Liver (tissue), 8 donors: ENCODE measurements at regions not wholly inside any gene's neighbourhood (a gene's known extent, or its start where the extent isn't known, plus 50 kb on each side); places are given as distances from the start of the nearest gene placed in this dataset.

Experiments used
- DNase-seq: peaks from one replicate; pipeline ENCODE4 v3.0.0-alpha.2; 2017; ENCODE audit warnings: low spot score
- H3K27ac ChIP-seq, 2 donors: one replicate each; pipeline ENCODE4 v1.7.0; 2013; ENCODE audit warnings: inconsistent platforms in 2 of 2, low read length in 2 of 2, control low read depth in 1 of 2, low read depth in 1 of 2, mild to moderate bottlenecking in 1 of 2
- H3K27me3 ChIP-seq, 4 donors: one replicate each; pipeline versions ENCODE4 v1.6.1 to v1.7.0; 2013; ENCODE audit warnings: low read length in 3 of 4, inconsistent platforms in 1 of 4, mild to moderate bottlenecking in 1 of 4, moderate library complexity in 1 of 4; ENCODE audit not compliant: control insufficient read depth in 4 of 4, insufficient read depth in 4 of 4
- H3K36me3 ChIP-seq, 4 donors: one replicate each; pipeline versions ENCODE4 v1.6.1 to v1.7.0; 2013; ENCODE audit warnings: low read length in 3 of 4, mild to moderate bottlenecking in 3 of 4, low read depth in 1 of 4, moderate library complexity in 1 of 4; ENCODE audit not compliant: control insufficient read depth in 4 of 4, insufficient read depth in 3 of 4
- H3K4me1 ChIP-seq, 4 donors: one replicate each; pipeline versions ENCODE4 v1.6.1 to v1.7.0; 2013; ENCODE audit warnings: low read length in 3 of 4, mild to moderate bottlenecking in 3 of 4, moderate library complexity in 1 of 4; ENCODE audit not compliant: control insufficient read depth in 4 of 4, insufficient read depth in 4 of 4
- H3K4me3 ChIP-seq, 3 donors: one replicate each; pipeline versions ENCODE4 v1.6.1 to v1.7.0; 2013; ENCODE audit warnings: low read length in 3 of 3, control low read depth in 1 of 3, low read depth in 1 of 3, mild to moderate bottlenecking in 1 of 3
- H3K9ac ChIP-seq, 2 donors: one replicate each; pipeline ENCODE4 v1.7.0; 2013; ENCODE audit warnings: low read length in 2 of 2, mild to moderate bottlenecking in 2 of 2, moderate library complexity in 2 of 2, control low read depth in 1 of 2, low read depth in 1 of 2
- H3K9me3 ChIP-seq, 4 donors: one replicate each; pipeline versions ENCODE4 v1.6.1 to v1.7.0; 2013; ENCODE audit warnings: low read length in 3 of 4; ENCODE audit not compliant: control insufficient read depth in 4 of 4
- ATF3 ChIP-seq: IDR thresholded peaks from 2 replicates; pipeline ENCODE4 v1.6.1; 2016; ENCODE audit warnings: antibody characterized with exemption
- CTCF ChIP-seq: fragments of 150-350 bp; IDR thresholded peaks from 2 replicates; pipeline ENCODE4 v1.5.1; 2017; ENCODE audit warnings: improper control_type of control experiment, low read depth, low read length; ENCODE audit not compliant: missing input control
- EGR1 ChIP-seq, 2 donors: IDR thresholded peaks; 2 replicates each; pipeline ENCODE4 v1.6.1; 2016 to 2018; ENCODE audit warnings: antibody characterized with exemption in 2 of 2, low read depth in 2 of 2
- FOXA2 ChIP-seq: IDR thresholded peaks from 2 replicates; pipeline ENCODE4 v1.6.1; 2016; ENCODE audit warnings: antibody characterized with exemption
- GABPA ChIP-seq, 2 donors: IDR thresholded peaks in 1 of 2; conservative IDR thresholded peaks in 1 of 2; 2 replicates each; pipeline ENCODE4 v1.6.1; 2016; ENCODE audit warnings: antibody characterized with exemption in 2 of 2, mild to moderate bottlenecking in 1 of 2, moderate library complexity in 1 of 2
- HNF4A ChIP-seq, 2 donors: conservative IDR thresholded peaks; 2 replicates each; pipeline ENCODE4 v1.6.1; 2016; ENCODE audit warnings: antibody characterized with exemption in 2 of 2, mild to moderate bottlenecking in 2 of 2
- HNF4G ChIP-seq: IDR thresholded peaks from 2 replicates; pipeline ENCODE4 v1.6.1; 2016; ENCODE audit warnings: antibody characterized with exemption
- JUND ChIP-seq, 2 donors: IDR thresholded peaks; 2 replicates each; pipeline ENCODE4 v1.6.1; 2016; ENCODE audit warnings: antibody characterized with exemption in 2 of 2
- MAX ChIP-seq: IDR thresholded peaks from 2 replicates; pipeline ENCODE4 v1.6.1; 2016; ENCODE audit warnings: antibody characterized with exemption
- NR2F2 ChIP-seq: IDR thresholded peaks from 2 replicates; pipeline ENCODE4 v1.6.1; 2016; ENCODE audit warnings: antibody characterized with exemption
- RAD21 ChIP-seq, 2 donors: IDR thresholded peaks; 2 replicates each; pipeline ENCODE4 v1.6.1; 2016; ENCODE audit warnings: antibody characterized with exemption in 2 of 2, mild to moderate bottlenecking in 2 of 2
- REST ChIP-seq: IDR thresholded peaks from 2 replicates; pipeline ENCODE4 v1.6.1; 2016; ENCODE audit warnings: antibody characterized with exemption, mild to moderate bottlenecking
- RXRA ChIP-seq, 2 donors: IDR thresholded peaks; 2 replicates each; pipeline ENCODE4 v1.6.1; 2017 to 2018; ENCODE audit warnings: antibody characterized with exemption in 2 of 2, mild to moderate bottlenecking in 1 of 2
- SP1 ChIP-seq: IDR thresholded peaks from 2 replicates; pipeline ENCODE4 v1.6.1; 2018; ENCODE audit warnings: antibody characterized with exemption, mild to moderate bottlenecking
- TAF1 ChIP-seq: conservative IDR thresholded peaks from 2 replicates; pipeline ENCODE4 v1.6.1; 2016; ENCODE audit warnings: antibody characterized with exemption, mild to moderate bottlenecking
- YY1 ChIP-seq: IDR thresholded peaks from 2 replicates; pipeline ENCODE4 v1.6.1; 2016; ENCODE audit warnings: antibody characterized with exemption, mild to moderate bottlenecking
- WGBS: extraction: QIAGEN DNeasy Blood & Tissue Kit; methylation state at CpG from one replicate; pipeline ENCODE4 v1.1.7; 2013; 5-methylcytosine and 5-hydroxymethylcytosine counted together
- donor health status: healthy.
- donor health status: healthy.
- donor health status: healthy.
- donor health status: healthy.
- donor health status: healthy.

- Histone ChIP-seq H3K27ac (no peak overlapping the region), H3K27me3 (no peaks in the 10 kb centered on the region), H3K4me3 (no peak overlapping the region), H3K36me3 (no peaks in the 10 kb centered on the region), H3K9ac (no peak overlapping the region), H3K4me1 (no peaks in the 10 kb centered on the region), H3K9me3 (no peaks in the 10 kb centered on the region)
- DNase-seq: no peak
- WGBS: 59% methylated on average over 5 of the region's 5 CpGs
- TF ChIP-seq CTCF (no peak), RXRA (IDR thresholded peaks at IDR 0.05) (no peak), EGR1 (IDR thresholded peaks at IDR 0.05; ENCODE audit: low read depth in 2 of 2) (no peak), NR2F2 (no peak), RAD21 (IDR thresholded peaks at IDR 0.05) (no peak), TAF1 (no peak), JUND (IDR thresholded peaks at IDR 0.05) (no peak), YY1 (no peak), MAX (no peak), HNF4G (no peak), REST (no peak), FOXA2 (no peak), HNF4A (conservative IDR thresholded peaks at IDR 0.05) (no peak), SP1 (no peak), ATF3 (no peak), GABPA (IDR thresholded peaks at IDR 0.05 in 1 of 2, conservative IDR thresholded peaks at IDR 0.05 in 1 of 2) (no peak)
Observed at GRCh38 chr12:85733221-85733840, 102.9 kb downstream of the RASSF9 start.

GRCh38 chr12:85733984-85734383, 102.2 kb downstream of the RASSF9 start:
- no peaks in the 10 kb centered on the region for H3K4me1 ChIP-seq
- H3K4me3 ChIP-seq: no peak overlapping the region
- no peak overlapping the region for H3K27ac ChIP-seq
- TF ChIP-seq GABPA (IDR thresholded peaks at IDR 0.05 in 1 of 2, conservative IDR thresholded peaks at IDR 0.05 in 1 of 2) (no peak), FOXA2 (no peak), NR2F2 (no peak), HNF4A (conservative IDR thresholded peaks at IDR 0.05) (no peak), ATF3 (no peak), YY1 (no peak), RXRA (IDR thresholded peaks at IDR 0.05) (no peak), EGR1 (IDR thresholded peaks at IDR 0.05; ENCODE audit: low read depth in 2 of 2) (no peak), JUND (IDR thresholded peaks at IDR 0.05) (no peak), TAF1 (no peak), REST (no peak), RAD21 (IDR thresholded peaks at IDR 0.05) (no peak), SP1 (no peak), CTCF (no peak)
- WGBS: 77% methylated on average over 1 of the region's 1 CpG
- no peak overlapping the region for H3K9ac ChIP-seq
- H3K36me3 ChIP-seq: no peaks in the 10 kb centered on the region
- H3K9me3 ChIP-seq: no peaks in the 10 kb centered on the region
- H3K27me3 ChIP-seq: no peaks in the 10 kb centered on the region
- DNase-seq: no peak
